ENCODE measurements at regions not wholly inside any gene's neighbourhood (a gene's known extent, or its start where the extent isn't known, plus 50 kb on each side); places are given as distances from the start of the nearest gene placed in this dataset.

- no peak for TF ChIP-seq RAD21 (IDR thresholded peaks at IDR 0.05; ENCODE audit: low read length)
Observed at GRCh38 chr2:16035747-16036745, 95.7 kb downstream of the MYCN start (continued).

- no peak for TF ChIP-seq CHD1 (IDR thresholded peaks at IDR 0.05; ENCODE audit: low read depth, low read length)
- Histone ChIP-seq H2AFZ (replicated peaks; ENCODE audit: low read length, poor library complexity) (no peak overlapping the region), H3K18ac (ENCODE audit: low read depth, low read length) (no peak overlapping the region), H4K91ac (ENCODE audit: insufficient read depth, low read depth, low read length) (no peak overlapping the region), H2BK15ac (ENCODE audit: low read depth, low read length) (no peak overlapping the region), H3K4me3 (ENCODE audit: insufficient read depth, low read depth, low read length) (no peak overlapping the region), H3K79me1 (ENCODE audit: low read depth in 1 of 2, low read length in 2 of 2) (no peaks in the 10 kb centered on the region), H3K9ac (ENCODE audit: low read depth, low read length) (no peak overlapping the region), H4K20me1 (ENCODE audit: insufficient read depth, low read length) (no peaks in the 10 kb centered on the region), H2BK5ac (ENCODE audit: low read depth, low read length, poor library complexity, severe bottlenecking) (no peak overlapping the region), H4K5ac (ENCODE audit: low read depth, low read length) (no peak overlapping the region), H3K14ac (replicated peaks; ENCODE audit: low read depth, low read length) (no peak overlapping the region), H3K56ac (ENCODE audit: extremely low read depth, insufficient read depth, low read length) (no peak overlapping the region), H3K9me3 (ENCODE audit: control insufficient read depth, insufficient read depth, low read length) (peaks cover 51% of the 10 kb centered on the region), H2AK5ac (ENCODE audit: low read depth, low read length) (no peak overlapping the region), H3K23ac (ENCODE audit: low read depth, low read length) (no peak overlapping the region), H3K4me2 (ENCODE audit: low read depth, low read length) (no peak overlapping the region), H3K9me1 (ENCODE audit: insufficient read depth, low read length) (no peaks in the 10 kb centered on the region), H3K4me1 (ENCODE audit: control insufficient read depth, insufficient read depth, low read length) (no peaks in the 10 kb centered on the region), H3K36me3 (ENCODE audit: control insufficient read depth, insufficient read depth, low read length) (no peaks in the 10 kb centered on the region), H3K4ac (ENCODE audit: low read depth, low read length) (no peak overlapping the region), H3K27ac (ENCODE audit: insufficient read depth, low read length) (no peak overlapping the region), H2BK120ac (ENCODE audit: low read depth, low read length) (no peak overlapping the region), H3K27me3 (ENCODE audit: control insufficient read depth, insufficient read depth, low read length) (no peaks in the 10 kb centered on the region), H4K8ac (ENCODE audit: low read depth in 2 of 2, low read length in 2 of 2) (no peak overlapping the region), H2BK20ac (ENCODE audit: low read depth, low read length) (no peak overlapping the region), H2AK9ac (replicated peaks; ENCODE audit: low read depth, low read length, poor library complexity) (no peak overlapping the region)
- intact Hi-C loops (cut with micrococcal nuclease) (no loop called here), in situ Hi-C loops (cut with MboI; ENCODE audit: low sequenced_read_pairs) (no loop called here), dilution Hi-C loops (cut with HindIII; ENCODE audit: low sequenced_read_pairs, unreplicated experiment) (no loop called here)
- WGBS, 2 experiments (ENCODE audit: extremely low coverage in 2 of 2, insufficient read length in 1 of 2) = no CpG with 5 or more reads among the region's 10 CpGs
- ATAC-seq (ENCODE audit: low read depth) (no peak), DNase-seq (no peak)
- BruUV-seq (replicated peaks) = no TSS peak
- CTCF ChIA-PET = no interaction called here
- POLR2A ChIA-PET (ENCODE audit: unreplicated experiment) = no interaction called here
Observed at GRCh38 chr2:16034975-16035746, 94.8 kb downstream of the MYCN start.

All from IMR-90 (cell line).